Transverse colon (tissue), 4 donors: ENCODE measurements at regions not wholly inside any gene's neighbourhood (a gene's known extent, or its start where the extent isn't known, plus 50 kb on each side); places are given as distances from the start of the nearest gene placed in this dataset.

Experiments used
- DNase-seq: peaks from one replicate; pipeline ENCODE4 v3.0.0-alpha.2; 2019
- H3K27ac ChIP-seq, 4 donors: fragments of 200-600 bp; sonication (generic); 2 replicates each; pipeline ENCODE4 v1.5.1; 2016 to 2018; ENCODE audit warnings: inconsistent platforms in 4 of 4
- H3K27me3 ChIP-seq: fragments of 200-600 bp; sonication (generic); 2 replicates; pipeline ENCODE4 v1.5.1; 2017; ENCODE audit warnings: inconsistent platforms
- H3K36me3 ChIP-seq, 4 donors: fragments of 200-600 bp; sonication (generic); 2 replicates each; pipeline ENCODE4 v1.5.1; 2017 to 2019; ENCODE audit warnings: inconsistent platforms in 4 of 4
- H3K4me1 ChIP-seq, 4 donors: fragments of 200-600 bp; sonication (generic); 2 replicates each; pipeline ENCODE4 v1.5.1; 2017 to 2020; ENCODE audit warnings: inconsistent platforms in 4 of 4
- H3K4me3 ChIP-seq, 4 donors: fragments of 200-600 bp; sonication (generic); 1 replicate in 1 of 4; 2 replicates in 3 of 4; pipeline versions ENCODE4 v1.5.1 to v1.6.1; 2017 to 2019; ENCODE audit warnings: inconsistent platforms in 4 of 4
- H3K9me3 ChIP-seq, 2 donors: fragments of 200-600 bp; sonication (generic); 2 replicates each; pipeline ENCODE4 v1.5.1; 2017 to 2019; ENCODE audit warnings: inconsistent platforms in 2 of 2
- CTCF ChIP-seq, 5 experiments: fragments of 200-600 bp in 3 of 5; fragments of 450-650 bp in 2 of 5; sonication (generic) in 3 of 5; IDR thresholded peaks; 1 replicate in 2 of 5; 2 replicates in 3 of 5; pipeline ENCODE4 v1.5.1; 2016 to 2017; ENCODE audit warnings: antibody characterized with exemption in 5 of 5, inconsistent platforms in 3 of 5, mild to moderate bottlenecking in 2 of 5, moderate library complexity in 1 of 5
- EP300 ChIP-seq: sonication (generic); formaldehyde crosslinking; IDR thresholded peaks from one replicate; pipeline ENCODE4 v1.6.1; 2017; ENCODE audit warnings: antibody characterized with exemption, low read depth
- POLR2A ChIP-seq: fragments of 450-650 bp; IDR thresholded peaks from one replicate; pipeline ENCODE4 v1.6.1; 2016; ENCODE audit warnings: antibody characterized with exemption, mild to moderate bottlenecking, moderate library complexity
- POLR2AphosphoS5 ChIP-seq, 3 donors: sonication (generic); formaldehyde crosslinking; IDR thresholded peaks; one replicate each; pipeline ENCODE4 v1.6.1; 2016; ENCODE audit warnings: antibody characterized with exemption in 3 of 3
- WGBS, 2 donors: methylation state at CpG; one replicate each; pipeline ENCODE4 v1.1.5; 2018; ENCODE audit warnings: low coverage in 1 of 2; 5-methylcytosine and 5-hydroxymethylcytosine counted together
- in situ Hi-C, 4 donors: fragments of 200-750 bp; cut with MboI; loops; one replicate each; pipeline versions ENCODE4 v1.15.0 to v1.15.1; 2017; ENCODE audit warnings: low sequenced_read_pairs in 3 of 4, low pct_ligation_motif_present in 1 of 4, low pct_unique_long_range_greater_than_20kb in 1 of 4
- intact Hi-C: fragments of 100-400 bp; cut with DNase I; formaldehyde crosslinking; loops from one replicate; pipeline ENCODE4 v1.15.1; 2023; ENCODE audit warnings: low total_unique reads

- Histone ChIP-seq H3K27ac (no peak overlapping the region), H3K4me3 (no peak overlapping the region), H3K9me3 (peaks cover 25 to 33% of the 10 kb centered on the region in 2 donors), H3K4me1 (no peaks in the 10 kb centered on the region), H3K36me3 (no peaks in the 10 kb centered on the region), H3K27me3 (no peaks in the 10 kb centered on the region)
- no peak for DNase-seq
- 68 to 69% methylated on average over 6 to 7 of the region's 7 CpGs for WGBS, 2 donors
- TF ChIP-seq POLR2AphosphoS5 (IDR thresholded peaks at IDR 0.05) (no peak), EP300 (no peak), POLR2A (no peak), CTCF (IDR thresholded peaks at IDR 0.05) (no peak)
- intact Hi-C loops: no loop called here
- in situ Hi-C loops: no loop called here
Measured at GRCh38 chr15:75140080-75140879, 61.4 kb upstream of the C15orf39 start.

- no peak overlapping the region for H3K4me3 ChIP-seq
- DNase-seq: no peak
- no peaks in the 10 kb centered on the region for H3K4me1 ChIP-seq
- no peak overlapping the region for H3K27ac ChIP-seq
- intact Hi-C loops: no loop called here
- 92 to 100% methylated on average over 3 of the region's 3 CpGs for WGBS, 2 donors
- no peak for TF ChIP-seq POLR2A
- no peak for TF ChIP-seq CTCF (IDR thresholded peaks at IDR 0.05)
- TF ChIP-seq POLR2AphosphoS5 (IDR thresholded peaks at IDR 0.05): no peak
- no peak for TF ChIP-seq EP300
- in situ Hi-C loops: no loop called here
- no peaks in the 10 kb centered on the region for H3K36me3 ChIP-seq
- H3K27me3 ChIP-seq: no peaks in the 10 kb centered on the region
- H3K9me3 ChIP-seq: peaks cover 25 to 33% of the 10 kb centered on the region in 2 donors
Measured at GRCh38 chr15:75142499-75142898, 59.2 kb upstream of the C15orf39 start.

GRCh38 chr15:75143738-75144334 is 57.8 kb upstream of the C15orf39 start:
- intact Hi-C loops (no loop called here), in situ Hi-C loops (no loop called here)
- Histone ChIP-seq H3K27me3 (no peaks in the 10 kb centered on the region), H3K4me1 (no peaks in the 10 kb centered on the region), H3K27ac (no peak overlapping the region), H3K4me3 (no peak overlapping the region), H3K36me3 (no peaks in the 10 kb centered on the region), H3K9me3 (peaks cover 25 to 39% of the 10 kb centered on the region in 2 donors)
- TF ChIP-seq POLR2A (no peak), POLR2AphosphoS5 (IDR thresholded peaks at IDR 0.05) (no peak), CTCF (IDR thresholded peaks at IDR 0.05) (no peak)
- 87% methylated on average over 5 of the region's 5 CpGs; no CpG with 5 or more reads in 1 of the 2 donors for WGBS, 2 donors
- DNase-seq: no peak

GRCh38 chr15:75145027-75145841 is 56.4 kb upstream of the C15orf39 start:
- 66% methylated on average over 7 of the region's 7 CpGs; no CpG with 5 or more reads in 1 of the 2 donors for WGBS, 2 donors

More at GRCh38 chr15:75145027-75145841, 56.4 kb upstream of the C15orf39 start:
- H3K4me3 ChIP-seq: no peak overlapping the region
- peaks cover 25 to 39% of the 10 kb centered on the region in 2 donors for H3K9me3 ChIP-seq
- in situ Hi-C loops (no loop called here), intact Hi-C loops (no loop called here)
- DNase-seq: no peak
- H3K36me3 ChIP-seq: no peaks in the 10 kb centered on the region
- TF ChIP-seq EP300 (no peak), CTCF (IDR thresholded peaks at IDR 0.05) (no peak), POLR2A (no peak), POLR2AphosphoS5 (IDR thresholded peaks at IDR 0.05) (no peak)
- H3K27ac ChIP-seq: no peak overlapping the region
- H3K4me1 ChIP-seq: peaks cover 0 to 6% (median 0%) of the 10 kb centered on the region in 4 donors
- H3K27me3 ChIP-seq: no peaks in the 10 kb centered on the region
